ENCODE measurements at regions not wholly inside any gene's neighbourhood (a gene's known extent, or its start where the extent isn't known, plus 50 kb on each side); places are given as distances from the start of the nearest gene placed in this dataset.
A peak's percentile ranks its signal among the peaks of the same experiment; 100 is the strongest.

GRCh38 chr15:38886315-38887163, 321.9 kb upstream of the RASGRP1 start:
- in situ Hi-C loops (cut with HindIII; ENCODE audit: low sequenced_read_pairs), result no loop called here
- DNase-seq (ENCODE audit: low read depth, low spot score), result peak; percentile 71
- no peak for TF ChIP-seq CTCF (IDR thresholded peaks at IDR 0.05; ENCODE audit: low read depth, low read length)
- H3K4me3 ChIP-seq (ENCODE audit: low read depth, low read length), result no peak overlapping the region

GRCh38 chr15:38888701-38889221, 324.1 kb upstream of the RASGRP1 start:
- no peak for TF ChIP-seq CTCF (IDR thresholded peaks at IDR 0.05; ENCODE audit: low read depth, low read length)
- in situ Hi-C loops (cut with HindIII; ENCODE audit: low sequenced_read_pairs), result no loop called here
- no peak for DNase-seq (ENCODE audit: low read depth, low spot score)
- H3K4me3 ChIP-seq (ENCODE audit: low read depth, low read length), result no peak overlapping the region

- no peak overlapping the region for H3K4me3 ChIP-seq (ENCODE audit: low read depth, low read length)
- in situ Hi-C loops (cut with HindIII; ENCODE audit: low sequenced_read_pairs), result no loop called here
- no peak for DNase-seq (ENCODE audit: low read depth, low spot score)
- TF ChIP-seq CTCF (IDR thresholded peaks at IDR 0.05; ENCODE audit: low read depth, low read length), result no peak
Measured at GRCh38 chr15:38890194-38890593, 325.6 kb upstream of the RASGRP1 start.

- no peak overlapping the region for H3K4me3 ChIP-seq (ENCODE audit: low read depth, low read length)
- no peak for DNase-seq (ENCODE audit: low read depth, low spot score)
- TF ChIP-seq CTCF (IDR thresholded peaks at IDR 0.05; ENCODE audit: low read depth, low read length), result no peak
- in situ Hi-C loops (cut with HindIII; ENCODE audit: low sequenced_read_pairs), result no loop called here
Measured at GRCh38 chr15:38893925-38894242, 329.3 kb upstream of the RASGRP1 start.

GRCh38 chr15:38894243-38894948, 329.8 kb upstream of the RASGRP1 start:
- in situ Hi-C loops (cut with HindIII; ENCODE audit: low sequenced_read_pairs), result no loop called here
- no peak for TF ChIP-seq CTCF (IDR thresholded peaks at IDR 0.05; ENCODE audit: low read depth, low read length)
- no peak overlapping the region for H3K4me3 ChIP-seq (ENCODE audit: low read depth, low read length)
- peak; percentile 88 for DNase-seq (ENCODE audit: low read depth, low spot score)

- peak; percentile 75 for DNase-seq (ENCODE audit: low read depth, low spot score)
- no peak overlapping the region for H3K4me3 ChIP-seq (ENCODE audit: low read depth, low read length)
Measured at GRCh38 chr15:38895326-38896255, 331.0 kb upstream of the RASGRP1 start.

More at GRCh38 chr15:38895326-38896255, 331.0 kb upstream of the RASGRP1 start:
- in situ Hi-C loops (cut with HindIII; ENCODE audit: low sequenced_read_pairs), result no loop called here
- no peak for TF ChIP-seq CTCF (IDR thresholded peaks at IDR 0.05; ENCODE audit: low read depth, low read length)

Measured in astrocyte of the spinal cord (primary cell).